ENCODE measurements at regions not wholly inside any gene's neighbourhood (a gene's known extent, or its start where the extent isn't known, plus 50 kb on each side); places are given as distances from the start of the nearest gene placed in this dataset.
"Not testable (repeated sequence)": the region's sequence is repeated elsewhere in the genome, so short reads cannot be mapped to it uniquely, and the experiment has no call there.

DNA sequence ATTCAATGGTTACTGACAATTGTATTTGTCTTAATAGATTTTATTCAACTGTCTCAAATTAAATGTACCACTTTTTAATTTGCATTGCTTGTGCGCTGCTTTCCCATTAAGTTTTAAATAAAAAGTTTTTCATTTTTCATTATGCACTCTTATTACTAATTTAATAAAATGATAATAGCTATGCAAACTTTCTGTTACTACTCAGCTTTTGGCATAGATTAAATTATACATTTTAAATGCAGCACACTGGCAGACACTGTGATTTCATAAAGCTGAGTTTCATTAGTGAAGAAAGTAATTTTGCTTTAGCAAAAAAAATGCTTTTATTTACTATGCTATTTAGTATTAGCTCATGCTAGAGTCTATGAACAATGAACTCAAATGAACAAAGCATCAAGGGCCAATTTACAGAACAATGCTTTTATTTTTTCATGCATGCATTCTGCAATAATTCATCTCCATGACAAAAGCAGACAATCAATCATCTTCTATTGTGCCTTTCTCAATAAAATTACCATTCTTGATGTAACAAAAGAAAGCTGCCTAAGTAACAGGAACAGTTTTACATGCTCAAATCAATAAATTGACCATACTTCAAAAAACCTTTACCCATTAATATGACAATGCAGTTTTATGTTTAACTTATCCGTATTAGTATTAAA is 595.2 kb upstream of the ARRDC3 start:
- DNase-seq = no peak

DNA sequence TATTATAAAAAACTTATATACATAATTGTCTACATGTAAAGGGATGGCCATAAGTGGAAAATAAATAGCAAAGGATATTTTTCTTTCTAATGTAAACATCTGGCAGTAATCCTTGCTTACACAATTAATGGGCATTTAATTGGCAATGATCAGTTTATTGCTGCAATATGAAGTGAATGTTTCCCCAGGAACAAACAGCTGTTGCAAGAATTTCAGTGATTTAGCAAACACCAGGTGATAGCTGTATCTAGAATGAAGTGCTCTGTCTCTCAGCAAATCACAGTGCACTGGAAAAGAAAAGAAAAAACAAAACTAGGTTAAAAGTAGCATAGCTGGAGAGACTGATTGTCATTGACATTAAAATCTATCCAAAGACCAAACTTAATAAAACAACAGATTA is 594.5 kb upstream of the ARRDC3 start:
- DNase-seq = no peak

DNA sequence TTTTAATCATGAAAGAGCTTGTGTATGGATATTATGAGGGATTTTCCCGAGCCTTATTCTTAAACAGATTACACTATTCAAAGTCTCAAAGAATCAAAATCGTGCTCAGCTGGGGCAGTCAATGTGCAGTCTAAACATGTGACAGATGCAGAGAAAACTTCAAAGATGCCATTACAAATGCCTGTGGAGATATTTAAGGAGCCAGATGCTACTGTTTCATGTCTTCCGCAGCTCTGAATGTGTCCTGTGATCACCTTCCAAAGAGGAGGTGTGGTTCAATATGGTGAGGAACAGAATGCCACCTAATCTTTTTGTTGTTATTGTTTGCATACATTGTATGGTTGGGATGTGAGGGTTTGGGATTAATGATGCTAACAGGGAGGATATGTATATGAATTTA is 593.3 kb upstream of the ARRDC3 start:
- no peak for DNase-seq

DNA sequence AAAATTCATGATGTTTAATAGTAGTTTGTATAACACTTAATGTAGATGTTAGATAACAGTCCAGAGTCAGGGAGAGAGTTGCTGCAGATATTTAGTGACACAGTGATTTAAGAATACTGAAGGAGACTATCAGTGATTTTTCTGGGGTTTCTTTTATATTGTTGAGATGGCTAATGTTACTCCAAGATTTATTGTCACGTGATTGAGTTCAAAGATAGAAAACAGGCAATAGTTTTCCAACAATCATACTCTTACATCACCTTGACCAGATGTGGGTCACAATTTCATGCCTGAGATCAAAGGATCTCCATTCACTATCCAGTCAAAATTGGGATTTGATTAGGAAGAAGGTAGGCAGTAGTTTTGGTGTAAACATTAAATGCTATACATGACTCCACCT is 580.0 kb upstream of the ARRDC3 start:
- DNase-seq = no peak

DNA sequence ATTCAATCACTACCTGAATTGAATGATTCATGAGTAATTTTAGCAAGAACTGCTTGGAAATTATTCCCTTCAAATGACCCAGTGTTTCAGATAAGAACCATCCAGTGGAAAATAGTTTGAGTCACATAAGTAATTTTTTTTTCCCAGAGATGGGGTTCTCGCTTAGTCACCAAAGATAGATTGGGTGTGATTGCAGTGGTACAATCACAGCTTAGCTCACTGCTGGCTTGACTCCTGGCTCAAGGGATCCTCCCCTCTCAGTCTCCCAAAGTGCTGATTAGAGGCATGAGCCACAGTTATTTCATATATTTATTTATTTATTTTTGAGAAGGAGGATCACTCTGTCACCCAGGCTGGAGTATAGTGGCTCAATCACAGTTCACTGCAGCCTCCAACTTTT is 574.5 kb upstream of the ARRDC3 start:
- peak; percentile 48 for DNase-seq

DNA sequence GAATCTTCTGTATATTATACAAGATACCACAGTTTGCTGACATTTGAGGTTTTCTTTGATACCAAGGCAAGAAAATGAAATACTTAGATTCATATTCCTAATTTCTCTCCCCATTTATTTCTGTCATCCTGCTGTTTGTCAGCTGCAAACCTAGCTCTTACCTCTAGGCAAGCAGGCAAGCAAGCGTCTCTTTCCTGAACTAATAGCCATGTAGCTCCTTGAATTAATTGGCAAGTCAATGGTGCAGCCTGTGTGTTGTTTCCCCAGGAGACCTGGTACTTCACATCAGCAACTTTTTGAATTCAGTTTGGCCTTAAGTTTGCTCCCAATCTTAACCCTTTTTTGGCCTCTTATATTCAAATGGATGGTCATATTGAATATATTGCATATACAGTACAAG is 573.6 kb upstream of the ARRDC3 start:
- DNase-seq = no peak

DNA sequence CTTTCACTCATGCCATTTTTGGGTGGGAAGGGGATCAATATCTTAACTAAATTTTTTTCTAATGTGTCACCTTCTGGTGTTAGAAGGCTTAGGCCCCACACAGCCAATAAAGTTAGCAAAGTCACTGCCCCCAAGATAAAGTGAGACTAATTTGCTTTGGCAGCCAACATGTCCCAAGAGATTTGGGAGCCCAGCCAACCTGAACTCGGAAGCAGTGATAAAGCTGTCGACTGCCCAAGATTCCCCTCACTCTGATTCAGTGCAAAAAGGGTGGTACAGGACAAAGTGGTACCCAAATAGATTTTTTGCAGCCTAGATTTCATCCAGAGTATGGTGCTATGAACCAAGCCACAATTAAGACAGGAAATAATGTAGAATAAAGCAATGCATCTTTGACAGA is 572.5 kb upstream of the ARRDC3 start:
- DNase-seq = peak; percentile 25

DNA sequence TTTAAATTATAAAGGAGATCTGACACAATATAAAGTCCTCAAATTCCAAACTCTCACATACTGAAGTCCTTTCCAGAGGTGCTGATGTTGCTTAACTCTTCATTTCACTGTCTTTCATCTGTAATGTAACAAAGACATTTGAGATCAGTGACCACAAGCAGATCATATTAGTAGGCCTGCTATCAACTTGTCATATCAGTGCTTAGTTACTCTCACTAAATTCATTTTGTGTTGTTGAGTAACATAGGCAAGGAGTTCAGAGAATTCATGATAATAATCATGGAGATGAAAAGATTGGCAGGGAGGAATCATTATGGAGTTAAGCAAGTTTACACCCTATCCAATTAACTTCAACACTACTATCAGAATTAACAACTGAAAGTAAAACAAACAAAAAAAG is 571.0 kb upstream of the ARRDC3 start:
- no peak for DNase-seq

DNA sequence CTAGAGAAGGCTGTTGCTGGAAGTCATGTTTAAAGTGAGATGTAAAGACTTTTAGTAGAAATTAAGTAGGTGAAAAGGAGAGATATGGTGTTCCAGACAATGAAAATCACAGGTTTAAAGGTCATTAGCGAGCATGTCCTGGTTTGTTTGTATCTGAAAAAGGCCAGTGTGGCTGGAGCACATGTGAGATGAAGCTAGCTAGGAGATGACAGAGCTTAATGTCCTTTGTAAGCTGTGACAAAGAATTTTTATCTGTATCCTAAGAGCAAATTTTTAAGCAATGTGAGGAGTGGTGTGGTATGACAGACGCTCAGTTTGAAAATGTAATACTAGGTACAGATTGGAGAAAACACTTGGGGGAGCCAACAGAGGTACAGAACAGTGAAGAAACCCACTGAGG is 567.2 kb upstream of the ARRDC3 start:
- no peak for DNase-seq

DNA sequence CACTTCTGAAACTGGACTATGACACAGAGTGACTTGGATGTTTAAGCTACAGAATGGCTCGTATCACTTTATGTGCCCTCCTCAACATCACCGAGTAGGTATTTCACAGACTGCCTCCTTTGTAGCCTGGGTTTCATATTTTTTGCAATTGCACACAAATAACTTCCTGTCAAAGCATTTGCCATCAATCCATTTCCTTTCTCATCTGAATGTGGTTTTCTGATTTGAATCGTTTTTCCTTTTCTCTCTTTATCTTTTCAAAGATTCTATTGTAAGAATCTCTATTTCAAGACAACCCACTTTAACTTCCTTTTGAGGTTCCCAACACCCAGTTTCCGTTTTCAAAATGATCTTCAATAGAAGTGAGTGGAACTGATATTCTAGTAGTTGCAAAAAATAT is 563.8 kb upstream of the ARRDC3 start:
- no peak for DNase-seq

DNA sequence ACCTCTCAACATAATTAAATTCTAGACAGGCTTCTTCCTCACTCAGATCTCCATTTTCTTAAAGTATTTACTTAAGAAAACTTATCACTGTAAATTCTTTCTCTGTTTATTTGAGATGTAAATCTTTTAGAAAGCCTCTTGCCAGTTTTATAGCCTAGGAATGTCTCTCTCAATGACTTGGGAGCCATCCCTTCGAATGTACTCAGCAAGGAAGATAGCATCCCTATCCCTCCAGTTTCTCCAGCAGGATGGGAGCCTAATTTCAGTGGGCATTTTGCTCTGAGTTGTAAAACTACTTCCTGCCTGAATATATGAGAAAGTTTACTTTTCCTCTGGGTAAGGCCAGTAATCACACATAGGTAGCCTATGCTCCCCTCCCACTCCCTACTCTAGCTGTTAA is 558.5 kb upstream of the ARRDC3 start:
- no peak for DNase-seq

DNA sequence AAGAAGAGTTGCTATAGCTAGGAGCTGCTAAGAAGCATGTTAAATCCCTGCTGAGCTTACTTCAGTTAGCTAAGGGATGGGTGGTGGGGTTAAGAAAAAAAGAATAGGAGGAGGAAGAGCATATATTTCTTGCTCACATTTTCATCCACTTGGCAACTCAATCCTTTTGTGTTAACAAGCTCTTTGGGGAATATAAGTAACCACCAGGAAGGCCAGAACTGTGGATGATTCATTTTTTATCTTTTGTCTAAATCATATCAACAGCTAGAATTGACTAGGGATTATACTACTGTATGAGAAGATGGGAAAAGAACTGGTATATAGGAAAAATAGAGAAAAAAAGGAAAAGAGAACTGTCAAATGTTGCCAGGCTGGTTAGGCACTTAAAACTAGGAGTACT is 555.3 kb upstream of the ARRDC3 start:
- peak; percentile 67 for DNase-seq

DNA sequence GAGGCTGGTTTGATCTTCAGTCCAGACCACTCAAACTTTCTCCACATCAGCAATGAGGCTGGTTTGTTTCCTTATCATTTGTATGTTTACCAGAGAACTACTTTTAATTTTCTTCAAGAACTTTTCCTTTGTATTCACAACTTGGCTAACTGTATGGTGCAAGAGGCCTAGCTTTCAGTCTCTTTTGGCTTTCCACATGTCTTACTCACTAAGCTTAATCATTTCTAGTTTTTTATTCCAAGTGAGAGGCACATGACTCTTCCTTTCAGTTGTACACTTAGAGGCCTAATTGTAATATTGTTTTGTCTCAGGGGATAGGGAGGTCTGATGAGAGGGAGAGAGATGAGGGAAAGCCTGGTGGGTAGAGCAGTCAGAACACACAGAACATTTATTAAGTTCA is 554.0 kb upstream of the ARRDC3 start:
- no peak for DNase-seq

DNA sequence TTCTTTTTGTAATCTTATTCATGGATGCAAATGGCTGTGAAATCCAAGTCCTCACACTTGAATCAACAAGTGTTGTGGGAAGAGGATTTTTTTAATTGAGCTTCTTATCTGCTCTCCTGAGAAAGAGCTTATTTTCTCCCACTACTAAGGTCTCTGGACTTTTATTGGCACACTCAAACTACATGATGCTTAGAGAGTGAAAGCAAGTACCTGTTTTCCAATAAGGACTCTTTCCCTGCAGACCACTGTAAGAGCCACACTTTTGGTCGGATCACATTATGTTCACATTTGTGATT is 546.4 kb upstream of the ARRDC3 start:
- DNase-seq = no peak

DNA sequence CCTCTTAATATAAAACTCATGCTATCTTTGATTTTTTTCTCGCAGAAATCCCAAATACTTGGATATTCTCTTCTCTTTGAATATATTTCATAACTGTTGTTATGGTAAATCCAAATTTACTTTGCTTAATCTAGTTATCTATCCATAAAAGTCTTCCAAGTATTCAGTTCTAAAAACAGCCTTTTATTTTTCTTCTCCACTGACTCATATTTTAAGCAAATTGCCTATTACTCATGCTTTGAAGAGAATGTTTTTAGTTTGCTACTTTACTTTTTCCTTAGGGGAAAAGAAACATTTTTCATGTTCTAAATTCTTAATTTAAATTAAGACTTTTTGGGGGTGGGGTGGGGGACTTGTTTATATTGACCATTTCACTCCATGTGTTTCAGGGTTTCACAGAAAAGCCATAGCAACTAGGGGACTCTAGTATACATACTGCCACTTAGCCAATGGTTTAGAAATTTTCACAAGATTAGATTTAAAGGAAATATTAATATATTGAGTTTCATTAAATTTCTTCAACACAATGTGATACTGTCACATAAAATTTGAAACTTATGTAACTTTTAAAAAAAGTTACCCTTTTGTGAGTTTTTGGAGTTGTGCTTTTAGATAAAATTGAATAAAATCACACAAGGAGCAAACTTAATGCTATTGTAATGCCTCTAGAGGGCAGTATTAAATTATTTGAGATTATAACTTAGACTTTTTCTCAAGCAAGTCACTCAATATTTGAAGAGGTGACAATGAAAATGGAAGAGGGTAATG is 545.8 kb upstream of the ARRDC3 start:
- peak; percentile 30 for DNase-seq

DNA sequence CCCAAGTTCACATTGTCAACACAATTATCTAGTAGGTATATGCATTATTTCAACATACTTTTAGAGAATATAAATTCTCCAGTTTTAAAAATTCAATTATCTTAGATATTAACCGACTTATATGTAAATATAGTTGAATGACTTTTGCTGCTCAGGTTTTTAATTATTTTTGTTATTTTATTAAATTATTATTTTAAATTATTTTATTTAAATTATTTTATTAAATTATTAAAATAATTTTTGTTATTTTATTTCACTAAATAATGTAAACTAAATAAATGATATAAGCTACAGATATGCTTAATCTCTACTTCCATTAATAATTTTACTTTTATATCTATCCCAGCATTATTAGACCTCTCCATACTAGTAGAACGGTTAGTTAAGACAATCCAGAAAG is 544.3 kb upstream of the ARRDC3 start:
- DNase-seq = no peak

DNA sequence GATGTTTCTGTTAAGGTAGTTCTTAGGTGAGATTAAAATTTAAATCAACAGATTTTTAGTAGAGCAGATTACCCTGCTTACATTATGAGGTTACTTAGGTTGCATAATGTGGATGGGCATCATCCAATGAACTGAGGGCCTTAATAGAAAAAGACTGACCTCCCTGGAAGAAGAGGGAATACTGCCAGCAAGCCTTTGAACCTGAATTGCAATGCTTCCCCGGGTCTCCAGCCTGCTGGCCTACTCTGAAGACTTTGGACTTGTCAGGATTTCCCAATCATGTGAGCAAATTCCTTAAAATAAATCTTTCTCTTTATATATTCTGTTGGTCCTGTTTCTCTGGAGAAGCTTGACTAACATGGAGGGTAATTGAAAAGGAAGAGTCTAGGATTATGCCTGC is 542.1 kb upstream of the ARRDC3 start:
- DNase-seq = no peak

DNA sequence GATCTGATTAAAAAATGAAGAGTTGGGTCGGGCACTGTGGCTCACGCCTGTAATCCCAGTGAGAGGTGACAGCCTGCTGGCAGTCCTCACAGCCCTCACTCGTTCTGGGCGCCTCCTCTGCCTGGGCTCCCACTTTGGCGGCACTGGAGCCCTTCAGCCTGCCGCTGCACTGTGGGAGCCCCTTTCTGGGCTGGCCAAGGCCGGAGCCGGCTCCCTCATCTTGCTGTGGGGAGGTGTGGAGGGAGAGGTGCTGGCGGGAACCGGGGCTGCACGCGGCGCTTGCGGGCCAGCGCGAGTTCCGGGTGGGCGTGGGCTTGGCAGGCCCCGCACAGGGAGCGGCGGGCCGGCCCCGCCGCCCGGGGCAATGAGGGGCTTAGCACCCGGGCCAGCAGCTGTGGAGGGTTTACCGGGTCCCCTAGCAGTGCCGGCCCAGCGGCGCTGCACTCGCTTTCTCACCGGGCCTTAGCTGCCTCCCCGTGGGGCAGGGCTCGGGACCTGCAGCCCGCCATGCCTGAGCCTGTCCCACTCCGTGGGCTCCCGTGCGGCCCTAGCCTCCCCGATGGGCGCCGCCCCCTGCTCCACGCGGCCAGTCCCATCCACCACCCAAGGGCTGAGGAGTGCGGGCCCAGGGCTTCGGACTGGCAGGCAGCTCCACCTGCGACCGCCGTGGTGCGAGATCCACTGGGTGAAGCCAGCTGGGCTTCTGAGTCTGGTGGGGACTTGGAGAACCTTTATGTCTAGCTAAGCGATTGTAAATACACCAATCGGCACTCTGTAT is 534.1 kb upstream of the ARRDC3 start:
- not testable (repeated sequence) for DNase-seq

DNA sequence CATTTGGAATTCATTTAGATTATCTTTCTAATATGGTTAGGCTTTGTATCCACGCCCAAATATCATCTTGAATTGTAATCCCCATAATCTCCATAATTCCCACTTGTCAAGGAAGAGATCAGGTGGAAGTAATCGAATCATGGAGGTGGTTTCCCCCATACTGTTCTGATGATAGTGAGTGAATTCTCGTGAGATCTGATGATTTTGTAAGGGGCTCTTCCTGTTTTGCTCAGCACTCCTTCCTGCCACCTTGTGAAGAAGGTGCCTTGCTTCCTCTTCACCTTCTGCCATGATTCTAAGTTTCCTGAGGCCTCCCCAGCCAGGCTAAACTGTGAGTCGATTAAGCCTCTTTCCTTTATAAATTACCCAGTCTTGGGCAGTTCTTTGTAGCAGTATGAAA is 527.5 kb upstream of the ARRDC3 start:
- DNase-seq = no peak

DNA sequence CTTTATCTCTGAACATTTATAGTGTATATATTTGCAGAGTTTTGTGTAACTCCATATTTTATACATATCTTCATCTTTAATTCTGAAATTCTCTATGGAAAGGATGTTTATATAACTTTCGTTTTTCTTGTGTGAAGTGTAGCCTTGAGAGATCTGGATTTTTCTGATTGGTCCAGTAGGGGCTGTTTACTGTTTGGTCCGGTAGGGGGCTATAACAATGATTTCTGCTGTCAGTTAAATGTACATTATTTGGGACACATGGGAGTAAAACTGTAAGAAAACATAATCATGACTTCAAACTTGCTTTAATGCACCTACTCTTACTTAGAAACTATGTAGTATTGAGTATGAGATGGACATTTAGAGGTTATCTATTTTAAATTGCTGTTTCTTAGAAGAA is 527.1 kb upstream of the ARRDC3 start:
- DNase-seq = no peak

DNA sequence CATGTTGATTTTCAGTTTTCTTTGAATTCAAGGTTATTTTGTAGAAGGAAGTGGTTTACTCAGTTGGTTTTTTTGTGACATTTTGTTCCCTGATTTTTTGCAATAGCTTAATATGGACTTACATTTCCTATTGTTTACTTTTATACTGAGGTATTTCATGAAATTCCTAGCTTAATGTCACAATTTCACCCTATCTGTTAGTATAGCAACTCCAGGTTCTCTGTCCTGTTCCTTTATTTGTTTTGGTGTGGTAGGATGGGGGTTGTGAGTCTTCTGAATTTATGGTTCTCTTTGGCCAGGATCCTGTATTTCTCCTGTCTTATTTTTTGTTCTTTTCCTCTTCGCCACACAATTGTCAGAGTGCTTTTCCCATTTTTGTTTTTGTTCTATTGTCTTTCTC is 523.4 kb upstream of the ARRDC3 start:
- no peak for DNase-seq

DNA sequence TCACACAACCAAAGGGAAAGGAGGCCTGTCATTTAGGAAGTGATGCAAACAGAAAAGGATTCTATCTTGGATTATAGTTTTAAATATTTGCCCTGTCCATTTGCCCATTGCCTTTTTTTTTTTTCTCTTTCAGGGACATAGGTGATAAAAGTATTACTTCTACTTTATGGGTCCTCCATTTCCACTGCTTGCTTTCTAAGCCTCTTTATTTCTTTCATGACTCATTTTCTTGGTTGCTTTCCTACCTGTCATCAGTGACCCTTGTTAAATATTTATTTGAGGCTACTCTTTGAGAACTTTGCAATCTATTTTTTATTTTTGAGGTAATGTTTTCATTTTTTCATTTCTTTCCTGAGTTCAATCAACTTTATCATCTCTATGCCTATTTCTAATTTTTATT is 522.9 kb upstream of the ARRDC3 start:
- DNase-seq = no peak

DNA sequence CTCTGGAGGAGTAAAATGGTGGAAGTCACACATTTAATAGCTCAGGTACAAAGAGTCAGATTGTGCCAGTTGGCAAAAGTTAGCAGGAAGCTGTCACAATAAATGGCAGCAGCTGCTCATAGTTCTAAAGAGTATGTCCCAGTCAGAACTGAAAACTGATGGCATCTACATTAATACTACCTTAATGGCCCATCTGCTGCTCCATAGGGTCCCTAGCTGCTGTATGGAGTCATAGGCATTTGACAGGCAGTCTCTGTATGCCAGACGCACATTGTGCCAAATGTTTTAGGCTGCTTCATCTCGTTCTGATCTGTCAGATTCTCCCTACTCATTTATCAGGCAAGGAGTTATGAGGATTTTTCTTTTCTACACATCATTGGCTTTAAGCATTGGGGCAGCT is 515.8 kb upstream of the ARRDC3 start:
- no peak for DNase-seq

DNA sequence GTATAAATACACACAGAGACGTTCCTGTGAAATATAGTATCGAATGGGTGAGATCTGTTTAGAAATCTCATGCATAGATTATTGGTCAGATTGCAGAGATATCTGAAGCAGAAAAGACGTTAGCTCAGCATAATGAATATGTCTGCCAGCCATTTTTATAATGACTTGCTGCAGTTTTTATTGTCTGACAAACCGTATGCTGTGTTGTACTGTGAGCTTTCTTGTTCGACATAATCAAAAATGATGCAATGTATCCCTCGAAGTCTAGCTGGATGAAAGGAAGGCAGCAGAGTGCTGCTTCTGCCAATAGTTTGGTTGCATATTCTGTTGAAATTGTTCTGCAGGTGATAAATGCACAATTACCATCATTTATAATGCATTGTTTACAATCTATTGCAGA is 514.9 kb upstream of the ARRDC3 start:
- DNase-seq = no peak

All from fibroblast of skin of scalp (primary cell).